Adipocyte (in vitro differentiated cells): ENCODE measurements at regions not wholly inside any gene's neighbourhood (a gene's known extent, or its start where the extent isn't known, plus 50 kb on each side); places are given as distances from the start of the nearest gene placed in this dataset.

Experiments used
- DNase-seq: peaks from one replicate; pipeline ENCODE4 v3.0.0-alpha.2; 2015; ENCODE audit warnings: low read depth
- H3K27me3 ChIP-seq: replicated peaks from 2 replicates; pipeline ENCODE4 v1.7.0; 2013; ENCODE audit warnings: mild to moderate bottlenecking, low read length, moderate library complexity; ENCODE audit not compliant: control insufficient read depth, insufficient read depth
- H3K36me3 ChIP-seq: 2 replicates; pipeline ENCODE4 v1.7.0; 2013; ENCODE audit warnings: low read length, mild to moderate bottlenecking, moderate library complexity; ENCODE audit not compliant: control insufficient read depth, insufficient read depth, severe bottlenecking
- H3K4me1 ChIP-seq: 2 replicates; pipeline ENCODE4 v1.7.0; 2013; ENCODE audit warnings: mild to moderate bottlenecking, low read length, moderate library complexity; ENCODE audit not compliant: control insufficient read depth, insufficient read depth
- H3K4me3 ChIP-seq: 2 replicates; pipeline ENCODE4 v1.7.0; 2013; ENCODE audit warnings: mild to moderate bottlenecking, low read length, moderate library complexity
- H3K9ac ChIP-seq: 2 replicates; pipeline ENCODE4 v1.7.0; 2013; ENCODE audit warnings: mild to moderate bottlenecking, low read length, moderate library complexity
- H3K9me3 ChIP-seq: 2 replicates; pipeline ENCODE4 v1.7.0; 2013; ENCODE audit warnings: mild to moderate bottlenecking, low read length, moderate library complexity; ENCODE audit not compliant: control insufficient read depth

- no peak for DNase-seq
- H3K36me3 ChIP-seq = no peaks in the 10 kb centered on the region
- H3K27me3 ChIP-seq = peaks cover 28% of the 10 kb centered on the region
- no peak overlapping the region for H3K9ac ChIP-seq
- H3K4me1 ChIP-seq = peaks cover 6% of the 10 kb centered on the region
- H3K9me3 ChIP-seq = peaks cover 9% of the 10 kb centered on the region
- H3K4me3 ChIP-seq = no peak overlapping the region
Observed at GRCh38 chr2:205902041-205902899, 183.7 kb downstream of the INO80D start.

GRCh38 chr2:205901491-205901890 lies 184.5 kb downstream of the INO80D start:
- DNase-seq = no peak
- peaks cover 23% of the 10 kb centered on the region for H3K27me3 ChIP-seq
- H3K4me3 ChIP-seq = no peak overlapping the region
- no peaks in the 10 kb centered on the region for H3K36me3 ChIP-seq
- H3K9ac ChIP-seq = no peak overlapping the region
- H3K9me3 ChIP-seq = peaks cover 7% of the 10 kb centered on the region
- peaks cover 6% of the 10 kb centered on the region for H3K4me1 ChIP-seq

- peaks cover 7% of the 10 kb centered on the region for H3K9me3 ChIP-seq
- H3K4me3 ChIP-seq = no peak overlapping the region
- H3K36me3 ChIP-seq = no peaks in the 10 kb centered on the region
- no peak for DNase-seq
- H3K4me1 ChIP-seq = peaks cover 6% of the 10 kb centered on the region
- H3K27me3 ChIP-seq = peaks cover 18% of the 10 kb centered on the region
- H3K9ac ChIP-seq = no peak overlapping the region
Observed at GRCh38 chr2:205898744-205899143, 187.2 kb downstream of the INO80D start.

- H3K36me3 ChIP-seq = no peaks in the 10 kb centered on the region
- no peaks in the 10 kb centered on the region for H3K4me1 ChIP-seq
- H3K9ac ChIP-seq = no peak overlapping the region
- H3K9me3 ChIP-seq = peaks cover 7% of the 10 kb centered on the region
- H3K27me3 ChIP-seq = peaks cover 12% of the 10 kb centered on the region
- no peak overlapping the region for H3K4me3 ChIP-seq
- DNase-seq = peak; percentile 47
Observed at GRCh38 chr2:205895981-205896655, 189.9 kb downstream of the INO80D start.

- no peaks in the 10 kb centered on the region for H3K4me1 ChIP-seq
- no peak overlapping the region for H3K9ac ChIP-seq
- no peaks in the 10 kb centered on the region for H3K36me3 ChIP-seq
- no peak overlapping the region for H3K4me3 ChIP-seq
- no peak for DNase-seq
- H3K9me3 ChIP-seq = no peaks in the 10 kb centered on the region
- H3K27me3 ChIP-seq = peaks cover 8% of the 10 kb centered on the region
Observed at GRCh38 chr2:205892665-205893259, 193.2 kb downstream of the INO80D start.

- H3K9ac ChIP-seq = no peak overlapping the region
- H3K4me3 ChIP-seq = no peak overlapping the region
- H3K27me3 ChIP-seq = peaks cover 8% of the 10 kb centered on the region
- DNase-seq = no peak
- H3K9me3 ChIP-seq = no peaks in the 10 kb centered on the region
- H3K36me3 ChIP-seq = no peaks in the 10 kb centered on the region
- no peaks in the 10 kb centered on the region for H3K4me1 ChIP-seq
Observed at GRCh38 chr2:205892251-205892655, 193.7 kb downstream of the INO80D start.

- no peak for DNase-seq
- Histone ChIP-seq H3K4me3 (no peak overlapping the region), H3K9ac (no peak overlapping the region)
Observed at GRCh38 chr2:205889114-205889513, 196.9 kb downstream of the INO80D start.

GRCh38 chr2:205887637-205888036 lies 198.3 kb downstream of the INO80D start:
- H3K9me3 ChIP-seq = no peaks in the 10 kb centered on the region
- H3K9ac ChIP-seq = no peak overlapping the region
- no peak for DNase-seq
- H3K4me1 ChIP-seq = no peaks in the 10 kb centered on the region
- no peak overlapping the region for H3K4me3 ChIP-seq
- H3K36me3 ChIP-seq = no peaks in the 10 kb centered on the region
- no peaks in the 10 kb centered on the region for H3K27me3 ChIP-seq

More at GRCh38 chr2:205889114-205889513, 196.9 kb downstream of the INO80D start:
- no peaks in the 10 kb centered on the region for H3K36me3 ChIP-seq
- H3K9me3 ChIP-seq = no peaks in the 10 kb centered on the region
- H3K27me3 ChIP-seq = no peaks in the 10 kb centered on the region
- no peaks in the 10 kb centered on the region for H3K4me1 ChIP-seq

- DNase-seq = peak; percentile 92
- no peak overlapping the region for H3K9ac ChIP-seq
- no peaks in the 10 kb centered on the region for H3K4me1 ChIP-seq
- H3K4me3 ChIP-seq = no peak overlapping the region
- H3K27me3 ChIP-seq = no peaks in the 10 kb centered on the region
- no peaks in the 10 kb centered on the region for H3K9me3 ChIP-seq
- no peaks in the 10 kb centered on the region for H3K36me3 ChIP-seq
Observed at GRCh38 chr2:205885492-205886099, 200.4 kb downstream of the INO80D start.

GRCh38 chr2:205883965-205884364 lies 201.7 kb downstream of the NRP2 start:
- H3K9ac ChIP-seq = no peak overlapping the region
- H3K36me3 ChIP-seq = no peaks in the 10 kb centered on the region
- H3K27me3 ChIP-seq = peaks cover 13% of the 10 kb centered on the region
- H3K4me3 ChIP-seq = no peak overlapping the region
- no peaks in the 10 kb centered on the region for H3K9me3 ChIP-seq
- no peaks in the 10 kb centered on the region for H3K4me1 ChIP-seq
- no peak for DNase-seq
